ENCODE measurements at regions not wholly inside any gene's neighbourhood (a gene's known extent, or its start where the extent isn't known, plus 50 kb on each side); places are given as distances from the start of the nearest gene placed in this dataset.

GRCh38 chr2:193806088-193806774, 1611.5 kb upstream of the TMEFF2 start:
- TF ChIP-seq POLR2A (IDR thresholded peaks at IDR 0.05) (no peak), CTCF (IDR thresholded peaks at IDR 0.05 in 4 of 5, conservative IDR thresholded peaks at IDR 0.05 in 1 of 5) (no peak)
